ENCODE measurements at regions not wholly inside any gene's neighbourhood (a gene's known extent, or its start where the extent isn't known, plus 50 kb on each side); places are given as distances from the start of the nearest gene placed in this dataset.

- TF ChIP-seq EP300 (IDR thresholded peaks at IDR 0.05; ENCODE audit: borderline replicate concordance) = no peak
- TF ChIP-seq FOXM1 (IDR thresholded peaks at IDR 0.05; ENCODE audit: borderline replicate concordance, low read depth) = no peak
- TF ChIP-seq CEBPB (IDR thresholded peaks at IDR 0.05) = no peak
- TF ChIP-seq RAD21 (IDR thresholded peaks at IDR 0.05; ENCODE audit: low read depth) = no peak
- TF ChIP-seq, protein P1, sequence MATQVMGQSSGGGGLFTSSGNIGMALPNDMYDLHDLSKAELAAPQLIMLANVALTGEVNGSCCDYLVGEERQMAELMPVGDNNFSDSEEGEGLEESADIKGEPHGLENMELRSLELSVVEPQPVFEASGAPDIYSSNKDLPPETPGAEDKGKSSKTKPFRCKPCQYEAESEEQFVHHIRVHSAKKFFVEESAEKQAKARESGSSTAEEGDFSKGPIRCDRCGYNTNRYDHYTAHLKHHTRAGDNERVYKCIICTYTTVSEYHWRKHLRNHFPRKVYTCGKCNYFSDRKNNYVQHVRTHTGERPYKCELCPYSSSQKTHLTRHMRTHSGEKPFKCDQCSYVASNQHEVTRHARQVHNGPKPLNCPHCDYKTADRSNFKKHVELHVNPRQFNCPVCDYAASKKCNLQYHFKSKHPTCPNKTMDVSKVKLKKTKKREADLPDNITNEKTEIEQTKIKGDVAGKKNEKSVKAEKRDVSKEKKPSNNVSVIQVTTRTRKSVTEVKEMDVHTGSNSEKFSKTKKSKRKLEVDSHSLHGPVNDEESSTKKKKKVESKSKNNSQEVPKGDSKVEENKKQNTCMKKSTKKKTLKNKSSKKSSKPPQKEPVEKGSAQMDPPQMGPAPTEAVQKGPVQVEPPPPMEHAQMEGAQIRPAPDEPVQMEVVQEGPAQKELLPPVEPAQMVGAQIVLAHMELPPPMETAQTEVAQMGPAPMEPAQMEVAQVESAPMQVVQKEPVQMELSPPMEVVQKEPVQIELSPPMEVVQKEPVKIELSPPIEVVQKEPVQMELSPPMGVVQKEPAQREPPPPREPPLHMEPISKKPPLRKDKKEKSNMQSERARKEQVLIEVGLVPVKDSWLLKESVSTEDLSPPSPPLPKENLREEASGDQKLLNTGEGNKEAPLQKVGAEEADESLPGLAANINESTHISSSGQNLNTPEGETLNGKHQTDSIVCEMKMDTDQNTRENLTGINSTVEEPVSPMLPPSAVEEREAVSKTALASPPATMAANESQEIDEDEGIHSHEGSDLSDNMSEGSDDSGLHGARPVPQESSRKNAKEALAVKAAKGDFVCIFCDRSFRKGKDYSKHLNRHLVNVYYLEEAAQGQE (IDR thresholded peaks at IDR 0.05; ENCODE audit: low read depth) = no peak
- TF ChIP-seq MAX (IDR thresholded peaks at IDR 0.05) = no peak
- no peak for TF ChIP-seq CREB1 (IDR thresholded peaks at IDR 0.05; ENCODE audit: low read depth)
- no peak for TF ChIP-seq TEAD4 (IDR thresholded peaks at IDR 0.05)
- TF ChIP-seq, protein P2, sequence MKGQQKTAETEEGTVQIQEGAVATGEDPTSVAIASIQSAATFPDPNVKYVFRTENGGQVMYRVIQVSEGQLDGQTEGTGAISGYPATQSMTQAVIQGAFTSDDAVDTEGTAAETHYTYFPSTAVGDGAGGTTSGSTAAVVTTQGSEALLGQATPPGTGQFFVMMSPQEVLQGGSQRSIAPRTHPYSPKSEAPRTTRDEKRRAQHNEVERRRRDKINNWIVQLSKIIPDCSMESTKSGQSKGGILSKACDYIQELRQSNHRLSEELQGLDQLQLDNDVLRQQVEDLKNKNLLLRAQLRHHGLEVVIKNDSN (IDR thresholded peaks at IDR 0.05) = no peak
- TF ChIP-seq YY1 (IDR thresholded peaks at IDR 0.05; ENCODE audit: low read depth) = no peak
Measured at GRCh38 chr1:162951553-162952315, 90.8 kb upstream of the CCDC190 start.
